ENCODE measurements at regions not wholly inside any gene's neighbourhood (a gene's known extent, or its start where the extent isn't known, plus 50 kb on each side); places are given as distances from the start of the nearest gene placed in this dataset.

DNA sequence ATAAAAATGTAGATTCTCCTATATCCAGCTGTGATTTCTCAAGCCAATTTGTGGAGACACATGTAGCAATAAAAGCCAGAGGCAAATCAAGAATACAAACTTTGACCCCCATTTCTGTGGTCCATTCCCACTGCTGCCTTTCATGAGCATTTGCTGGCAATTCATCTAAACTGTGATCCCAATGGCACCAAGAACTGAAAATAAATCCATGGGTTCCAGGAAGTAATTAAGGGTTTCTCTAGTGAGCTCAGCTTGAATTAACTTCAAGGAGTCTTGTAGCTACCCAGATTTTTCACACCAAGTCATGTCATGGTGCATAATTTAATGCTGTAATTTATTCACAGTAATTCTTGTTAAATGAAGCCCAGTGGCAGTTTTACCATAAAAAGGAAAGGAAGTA is 145.0 kb upstream of the SMC2 start:
- no peak for DNase-seq

- no peak for DNase-seq
These were observed 116.9 kb upstream of the SMC2 start for GRCh38 chr9:103977163-103977562.

DNA sequence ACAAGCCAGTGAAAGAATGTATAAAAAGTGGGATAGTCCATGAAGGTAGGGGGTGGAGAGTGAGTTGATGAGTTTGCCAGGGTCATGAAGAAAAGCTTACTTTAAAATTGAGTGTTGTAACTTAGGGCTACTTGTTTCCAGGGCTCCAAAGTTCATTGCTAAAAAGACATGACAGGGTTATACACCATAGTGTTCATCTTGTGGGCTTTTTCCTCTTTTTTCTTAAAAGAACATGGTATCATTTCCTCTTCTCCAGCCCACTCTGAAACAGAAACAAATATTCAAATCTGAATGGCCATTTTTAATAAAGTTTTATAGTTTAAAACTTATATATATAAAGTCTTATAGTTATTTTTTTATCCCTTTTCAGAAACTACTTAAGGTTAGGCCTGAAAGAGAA is 115.7 kb upstream of the SMC2 start:
- DNase-seq = no peak

GRCh38 chr9:103981912-103982311 is 112.2 kb upstream of the SMC2 start:
- DNase-seq = no peak

- no peak for DNase-seq
These were observed 109.0 kb upstream of the SMC2 start for GRCh38 chr9:103985077-103985476.

DNA sequence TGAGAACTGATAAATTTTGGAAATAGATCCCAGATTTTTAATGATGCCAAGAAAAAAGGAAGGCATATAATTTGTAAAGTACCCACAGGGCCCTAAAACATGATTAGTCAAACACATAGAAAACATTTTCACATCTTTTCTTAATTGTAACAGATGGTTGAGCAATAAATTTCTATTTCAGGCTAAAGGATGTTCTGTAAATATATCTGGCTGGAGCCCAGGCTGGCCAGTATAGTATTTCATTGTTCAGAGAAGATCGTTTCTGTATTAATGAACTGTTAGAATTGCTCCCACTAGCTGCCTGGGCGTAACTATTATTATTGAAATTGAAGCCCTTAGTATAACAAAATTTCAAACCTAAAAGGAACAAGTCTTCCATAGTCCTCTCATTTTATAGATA is 105.3 kb upstream of the SMC2 start:
- no peak for DNase-seq

DNA sequence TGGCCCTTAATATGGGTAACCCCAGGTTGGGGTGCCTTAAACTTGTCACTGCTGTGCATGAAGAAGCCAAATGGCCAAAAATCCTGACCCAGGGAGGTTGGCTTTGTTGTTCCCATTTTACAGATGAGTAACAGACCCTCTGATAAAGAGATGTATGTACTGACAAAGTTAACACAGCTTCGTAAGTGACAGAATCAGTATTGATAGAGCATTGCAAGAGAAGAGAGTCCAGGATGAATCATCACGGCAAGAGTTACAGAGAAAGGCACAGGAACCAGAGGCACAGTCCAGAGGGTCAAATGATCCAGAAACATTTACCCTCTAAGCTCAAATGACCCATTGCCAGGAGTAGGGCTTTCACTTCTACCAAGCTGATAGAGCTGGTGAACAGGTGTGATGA is 103.8 kb upstream of the SMC2 start:
- no peak for DNase-seq

DNA sequence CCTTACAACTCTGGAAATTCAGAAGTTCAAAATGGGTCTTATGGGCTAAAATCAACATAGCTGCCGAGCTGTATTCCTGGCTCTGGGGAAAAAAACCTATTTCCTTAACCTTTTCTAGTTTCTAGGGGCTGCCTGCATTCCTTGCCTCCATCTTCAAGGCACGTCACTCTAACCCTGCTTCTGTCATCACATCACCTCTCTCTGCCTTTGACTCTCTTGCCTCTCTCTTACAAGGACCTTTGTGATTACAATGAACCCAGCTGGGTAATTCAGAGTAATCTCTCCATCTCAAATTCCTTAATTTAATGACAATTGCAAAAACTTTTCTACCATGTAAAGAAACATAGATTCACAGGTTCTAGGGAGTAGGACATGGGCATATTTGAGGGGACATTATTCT is 103.1 kb upstream of the SMC2 start:
- no peak for DNase-seq

GRCh38 chr9:103991698-103992097 is 102.4 kb upstream of the SMC2 start:
- peak; percentile 14 for DNase-seq

DNA sequence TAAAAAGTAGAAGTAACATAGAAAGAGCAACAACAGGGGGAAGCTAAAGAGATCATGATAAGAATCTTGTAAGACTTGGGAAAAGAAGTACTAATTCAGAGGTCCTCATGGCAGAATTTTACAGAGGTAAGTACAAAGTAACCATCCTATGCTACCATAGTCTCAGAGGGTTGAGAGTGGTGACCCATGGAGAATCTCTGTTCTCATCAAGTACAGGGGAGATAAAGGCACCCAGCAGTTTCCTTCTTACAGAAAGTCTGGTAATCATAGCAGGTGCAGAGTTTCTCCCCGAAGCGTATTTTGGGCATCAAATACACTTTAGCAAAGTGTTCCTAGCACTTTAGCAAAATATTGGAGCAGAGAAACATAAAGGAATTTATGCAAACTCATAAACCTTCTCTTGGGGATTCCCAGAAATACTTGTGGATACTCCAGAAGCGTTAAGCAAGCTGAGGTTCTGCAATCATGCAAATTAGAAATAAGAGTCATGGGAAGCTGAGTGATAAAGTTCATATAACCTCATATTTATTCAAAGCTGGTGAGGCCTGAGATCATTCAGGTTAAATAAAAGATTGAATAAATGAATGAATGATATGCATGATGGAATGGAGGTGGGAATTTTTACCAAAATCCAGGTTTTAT is 101.0 kb upstream of the SMC2 start:
- no peak for DNase-seq

GRCh38 chr9:103997856-103998370 is 96.2 kb upstream of the SMC2 start:
- DNase-seq = no peak

DNA sequence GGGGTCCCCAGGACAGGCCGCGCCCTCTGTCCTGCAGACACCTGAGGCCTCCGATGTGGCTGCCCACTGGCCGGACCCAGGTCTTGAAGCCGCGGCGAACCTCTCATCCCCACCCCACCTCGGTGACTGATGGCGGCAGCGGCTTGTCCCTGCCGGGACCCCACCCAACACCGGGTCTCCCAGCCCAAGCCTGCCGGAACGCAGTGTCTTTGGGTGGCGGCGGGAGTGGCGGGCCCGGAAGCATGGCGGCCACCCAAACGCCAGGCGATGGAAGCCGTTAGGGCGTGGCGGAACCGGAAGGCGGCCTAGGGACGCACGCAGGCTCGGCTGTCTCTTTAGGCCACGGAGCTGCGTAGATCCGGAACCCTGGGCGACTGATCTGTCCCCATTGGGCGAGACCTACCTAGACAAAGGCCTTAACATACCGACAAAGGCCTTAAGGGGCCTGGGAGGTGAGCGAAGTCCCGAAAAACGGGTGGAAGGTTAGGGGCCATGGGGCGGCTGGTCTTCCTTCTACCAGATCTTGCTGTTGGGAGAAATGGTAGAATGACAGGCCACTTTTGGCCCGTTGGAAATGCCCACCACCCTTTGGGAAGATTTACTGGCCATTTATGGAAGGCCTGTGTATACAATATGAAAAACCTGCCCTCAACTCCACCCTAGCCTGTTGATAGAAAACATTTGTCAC is 94.6 kb upstream of the SMC2 start:
- no peak for DNase-seq

- no peak for DNase-seq
These were observed 84.3 kb upstream of the SMC2 start for GRCh38 chr9:104009826-104010225.

DNA sequence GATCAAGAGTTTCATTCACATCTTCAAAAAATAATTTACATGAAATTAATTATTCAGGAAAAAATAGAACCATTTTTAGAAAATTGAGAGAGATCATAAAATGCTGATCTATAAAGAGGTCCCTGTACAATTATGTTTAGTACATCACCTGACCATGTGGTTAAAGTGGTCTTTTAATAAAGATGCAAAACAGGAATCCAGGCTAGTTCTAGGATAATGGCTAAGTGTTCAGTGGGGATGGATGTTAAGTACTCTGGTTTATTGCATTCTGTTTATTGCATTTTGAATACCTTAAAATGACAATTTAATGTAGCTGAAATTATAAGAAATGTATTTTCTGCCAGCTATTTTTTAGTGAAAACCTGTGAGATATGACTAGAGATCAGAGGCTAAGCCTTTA is 72.0 kb upstream of the SMC2 start:
- no peak for DNase-seq

GRCh38 chr9:104025104-104025503 is 69.0 kb upstream of the SMC2 start:
- no peak for DNase-seq

- no peak for DNase-seq
These were observed 68.2 kb upstream of the SMC2 start for GRCh38 chr9:104025945-104026344.

GRCh38 chr9:104027295-104027694 is 66.8 kb upstream of the SMC2 start:
- DNase-seq = no peak

- DNase-seq = no peak
These were observed 65.3 kb upstream of the SMC2 start for GRCh38 chr9:104028827-104029226.

Measured in CD4-positive, alpha-beta T cell treated with Interleukin-21 for 1 hour (primary cell).